RWPE1 (cell line): ENCODE measurements at regions not wholly inside any gene's neighbourhood (a gene's known extent, or its start where the extent isn't known, plus 50 kb on each side); places are given as distances from the start of the nearest gene placed in this dataset.

Source experiments
- CTCF ChIA-PET: fragments of 350-600 bp; sonication (Branson Sonifier 250); formaldehyde crosslinking; extraction: SDS; loops from one replicate; lab custom pipeline; 2021; lab: Yijun Ruan, JAX
- POLR2A ChIA-PET: fragments of 400-600 bp; formaldehyde crosslinking; extraction: SDS; loops from one replicate; lab custom pipeline; 2020; ENCODE audit warnings: antibody characterized with exemption; ENCODE audit not compliant: low non-redundant PET; lab: Yijun Ruan, JAX
- DNase-seq: peaks from one replicate; pipeline ENCODE4 v3.0.0; 2012; ENCODE audit warnings: low spot score
- H3K27ac ChIP-seq: fragments of 450-650 bp; 2 replicates; pipeline ENCODE4 v1.5.1; 2017
- CTCF ChIP-seq: fragments of 450-650 bp; conservative IDR thresholded peaks from 2 replicates; pipeline ENCODE4 v1.5.1; 2017; ENCODE audit warnings: low read depth, mild to moderate bottlenecking

GRCh38 chr1:94609619-94610018 lies 68.1 kb upstream of the F3 start:
- no peak overlapping the region for H3K27ac ChIP-seq
- CTCF ChIA-PET: interaction anchor here (0.6 to 0.7 kb wide), 2 partner anchors 11 to 368 kb away, joined by 3 read pairs; no protein-coding TSS in a partner anchor
- DNase-seq: no peak
- POLR2A ChIA-PET: no interaction called here
- TF ChIP-seq CTCF: no peak

- no peak overlapping the region for H3K27ac ChIP-seq
- CTCF ChIA-PET: interaction anchor here (0.6 to 0.7 kb wide), 2 partner anchors 10 to 367 kb away, joined by 3 read pairs; no protein-coding TSS in a partner anchor
Measured at GRCh38 chr1:94608852-94609530, 67.4 kb upstream of the F3 start.

GRCh38 chr1:94608142-94608851 lies 66.7 kb upstream of the F3 start:
- POLR2A ChIA-PET: no interaction called here
- no peak for DNase-seq
- CTCF ChIA-PET: no interaction called here
- no peak overlapping the region for H3K27ac ChIP-seq
- no peak for TF ChIP-seq CTCF

More at GRCh38 chr1:94608852-94609530, 67.4 kb upstream of the F3 start:
- DNase-seq: no peak
- POLR2A ChIA-PET: no interaction called here
- no peak for TF ChIP-seq CTCF

GRCh38 chr1:94607398-94607797 lies 65.8 kb upstream of the F3 start:
- TF ChIP-seq CTCF: no peak
- CTCF ChIA-PET: interaction anchor here (0.6 kb wide), 1 partner anchor 19 kb away, joined by 3 read pairs; no protein-coding TSS in a partner anchor
- POLR2A ChIA-PET: no interaction called here
- H3K27ac ChIP-seq: no peak overlapping the region
- no peak for DNase-seq

GRCh38 chr1:94606471-94606870 lies 64.9 kb upstream of the F3 start:
- no peak overlapping the region for H3K27ac ChIP-seq
- ChIA-PET POLR2A (interaction anchor here (0.6 kb wide), 1 partner anchor 10 kb away, joined by 3 read pairs; no protein-coding TSS in a partner anchor), CTCF (interaction anchor here (0.6 kb wide), 1 partner anchor 27 kb away, joined by 3 read pairs; no protein-coding TSS in a partner anchor)
- DNase-seq: no peak
- no peak for TF ChIP-seq CTCF

- POLR2A ChIA-PET: no interaction called here
- CTCF ChIA-PET: no interaction called here
- no peak for DNase-seq
- TF ChIP-seq CTCF: no peak
- H3K27ac ChIP-seq: no peak overlapping the region
Measured at GRCh38 chr1:94603663-94604062, 62.1 kb upstream of the F3 start.
